Endothelial cell of umbilical vein (primary cell): ENCODE measurements at regions not wholly inside any gene's neighbourhood (a gene's known extent, or its start where the extent isn't known, plus 50 kb on each side); places are given as distances from the start of the nearest gene placed in this dataset.

Experiments
- BruUV-seq: library from RNA; stranded (reverse); fragments of 400-500 nt; replicated peaks from 2 replicates; lab custom pipeline; 2021; lab: Mats Ljungman, UMichigan
- CTCF ChIA-PET: fragments of 300-600, 350-600 bp; sonication (Branson Sonifier 250); formaldehyde crosslinking; loops from one replicate; lab custom pipeline; 2021; ENCODE audit warnings: antibody characterized with exemption, inconsistent platforms; lab: Charles Lee
- POLR2A ChIA-PET: fragments of 300-600, 350-600 bp; sonication (Branson Sonifier 250); formaldehyde crosslinking; loops from one replicate; lab custom pipeline; 2021; ENCODE audit warnings: antibody characterized with exemption, inconsistent platforms; lab: Charles Lee
- DNase-seq: peaks from one replicate; pipeline ENCODE4 v3.0.0-alpha.2; 2011; ENCODE audit warnings: low read depth, low spot score
- FAIRE-seq: peaks from 2 replicates; lab custom pipeline; 2011; peaks lifted over from hg19 to GRCh38; lab: Jason Lieb, UNC
- H2AFZ ChIP-seq: 2 replicates; pipeline ENCODE4 v1.6.0; 2012; ENCODE audit warnings: low read depth, low read length, control low read depth, inconsistent platforms
- H3K27ac ChIP-seq: 2 replicates; pipeline ENCODE4 v1.5.1; 2011; ENCODE audit warnings: low read depth, mild to moderate bottlenecking, control low read depth, low read length, moderate library complexity; ENCODE audit not compliant: insufficient read depth
- H3K27me3 ChIP-seq, 2 experiments: 2 replicates each; pipeline versions ENCODE4 v1.6.0 to v1.6.1; 2011; ENCODE audit warnings: low read length in 2 of 2, mixed read lengths in 1 of 2; ENCODE audit not compliant: control insufficient read depth in 2 of 2, insufficient read depth in 2 of 2
- H3K36me3 ChIP-seq, 2 experiments: 2 replicates in 1 of 2; 3 replicates in 1 of 2; pipeline ENCODE4 v1.5.1; 2011; ENCODE audit warnings: low read length in 2 of 2, mild to moderate bottlenecking in 1 of 2, moderate library complexity in 1 of 2; ENCODE audit not compliant: control insufficient read depth in 2 of 2, insufficient read depth in 2 of 2; ENCODE audit errors: extremely low read depth in 1 of 2
- H3K4me1 ChIP-seq: 3 replicates; pipeline ENCODE4 v1.5.1; 2011; ENCODE audit warnings: mild to moderate bottlenecking, low read length; ENCODE audit not compliant: control insufficient read depth, insufficient read depth; ENCODE audit errors: extremely low read depth
- H3K4me2 ChIP-seq: 2 replicates; pipeline ENCODE4 v1.6.1; 2011; ENCODE audit warnings: low read length, control low read depth, mixed read lengths; ENCODE audit not compliant: insufficient read depth
- H3K4me3 ChIP-seq, 3 experiments: fragments of 200-600 bp in 1 of 3; sonication (generic), shearing (Covaris generic) in 1 of 3; replicated peaks in 1 of 3; 2 replicates each; pipeline ENCODE4 v1.5.1; 2011 to 2016; ENCODE audit warnings: control low read depth in 3 of 3, low read length in 3 of 3, mild to moderate bottlenecking in 2 of 3, inconsistent platforms in 1 of 3, low read depth in 1 of 3, moderate library complexity in 1 of 3; ENCODE audit not compliant: insufficient read depth in 1 of 3
- H3K79me2 ChIP-seq: 2 replicates; pipeline ENCODE4 v1.6.0; 2012; ENCODE audit warnings: low read length, inconsistent platforms; ENCODE audit not compliant: control insufficient read depth, insufficient read depth
- H3K9ac ChIP-seq: replicated peaks from 2 replicates; pipeline ENCODE3; 2011; ENCODE audit warnings: low read length, control low read depth; ENCODE audit not compliant: insufficient read depth; ENCODE audit errors: extremely low read depth
- H3K9me1 ChIP-seq: replicated peaks from 3 replicates; pipeline ENCODE4 v1.6.0; 2011; ENCODE audit warnings: mild to moderate bottlenecking, low read length; ENCODE audit not compliant: control insufficient read depth, insufficient read depth; ENCODE audit errors: extremely low read depth
- H3K9me3 ChIP-seq: replicated peaks from 2 replicates; pipeline ENCODE4 v1.5.1; 2012; ENCODE audit warnings: low read length, inconsistent platforms; ENCODE audit not compliant: control insufficient read depth, insufficient read depth
- H4K20me1 ChIP-seq: replicated peaks from 2 replicates; pipeline ENCODE3; 2011; ENCODE audit warnings: mild to moderate bottlenecking, low read length; ENCODE audit not compliant: control insufficient read depth, insufficient read depth; ENCODE audit errors: extremely low read depth
- EZH2 ChIP-seq: IDR thresholded peaks from 2 replicates; pipeline ENCODE4 v1.6.1; 2012; ENCODE audit warnings: borderline replicate concordance, low read depth, mild to moderate bottlenecking, moderate library complexity, low read length, inconsistent platforms; ENCODE audit not compliant: severe bottlenecking
- FOS ChIP-seq: IDR thresholded peaks from 2 replicates; pipeline ENCODE4 v1.6.1; 2011; ENCODE audit warnings: mild to moderate bottlenecking, low read length, moderate library complexity, borderline replicate concordance; ENCODE audit not compliant: insufficient read depth
- GATA2 ChIP-seq: IDR thresholded peaks from 2 replicates; pipeline ENCODE4 v1.7.0; 2011; ENCODE audit warnings: low read depth, mild to moderate bottlenecking, moderate library complexity, mixed read lengths, low read length; ENCODE audit not compliant: insufficient read length, insufficient read depth
- JUN ChIP-seq: IDR thresholded peaks from 2 replicates; pipeline ENCODE4 v1.6.1; 2011; ENCODE audit warnings: borderline replicate concordance, low read depth; ENCODE audit not compliant: insufficient read length, insufficient read depth
- MYC ChIP-seq: IDR thresholded peaks from one replicate; pipeline ENCODE4 v1.6.1; 2011; ENCODE audit warnings: mild to moderate bottlenecking, low read depth, low read length
- POLR2A ChIP-seq: IDR thresholded peaks from 2 replicates; pipeline ENCODE4 v1.6.1; 2012; ENCODE audit warnings: low read depth, mild to moderate bottlenecking, control low read depth, low read length
- POLR2AphosphoS5 ChIP-seq: IDR thresholded peaks from 2 replicates; pipeline ENCODE4 v1.6.1; 2012; ENCODE audit warnings: low read depth, mild to moderate bottlenecking, control low read depth, low read length, moderate library complexity; ENCODE audit not compliant: insufficient read depth
- dilution Hi-C: fragments of 300-500 bp; cut with MboI; formaldehyde crosslinking; loops from one replicate; pipeline ENCODE4 v1.15.0; 2019; ENCODE audit warnings: low sequenced_read_pairs; ENCODE audit not compliant: extremely low pct_ligation_motif_present
- intact Hi-C: fragments of 100-400 bp; cut with micrococcal nuclease; formaldehyde crosslinking; loops from one replicate; pipeline ENCODE4 v1.10.0; 2022
- TF ChIP-seq, protein P1 (sequence below), 2 donors: IDR thresholded peaks; 1 replicate in 1 of 2; 2 replicates in 1 of 2; pipeline ENCODE4 v1.5.1; 2011; ENCODE audit warnings: low read length in 2 of 2, mild to moderate bottlenecking in 2 of 2, moderate library complexity in 2 of 2, control low read depth in 1 of 2, inconsistent platforms in 1 of 2, low read depth in 1 of 2; ENCODE audit not compliant: insufficient read depth in 1 of 2; ENCODE audit errors: extremely low read depth in 1 of 2
- TF ChIP-seq, protein P2 (sequence below): IDR thresholded peaks from 2 replicates; pipeline ENCODE4 v1.6.1; 2011; ENCODE audit not compliant: insufficient read depth, insufficient read length

DNA sequence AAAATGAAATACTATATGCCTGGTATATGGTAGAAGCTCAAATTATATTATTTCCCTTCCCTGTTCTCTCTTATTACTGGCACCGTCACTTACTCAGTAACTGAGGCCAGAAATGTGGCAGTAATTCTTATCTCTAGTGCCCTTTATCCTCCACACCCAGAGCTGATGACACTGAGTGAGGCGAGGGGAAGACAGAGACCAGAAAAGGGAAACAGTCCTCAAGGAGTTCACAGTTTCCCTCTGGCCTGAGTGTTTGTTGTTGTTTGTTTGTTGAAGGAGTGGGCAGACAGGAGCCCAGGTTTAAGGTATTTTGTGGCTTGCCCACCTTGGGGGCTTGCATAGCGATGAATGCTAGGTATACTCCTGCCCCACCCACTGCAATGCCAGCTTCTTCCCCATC, 101.5 kb upstream of the FNDC3A start:
- Histone ChIP-seq H3K4me1 (peaks cover 3% of the 10 kb centered on the region), H3K27ac (no peak overlapping the region), H3K27me3 (peaks cover 13 to 22% of the 10 kb centered on the region in 2 experiments), H3K4me2 (no peak overlapping the region), H3K79me2 (no peaks in the 10 kb centered on the region), H2AFZ (no peak overlapping the region), H3K9me3 (no peaks in the 10 kb centered on the region), H3K4me3 (no peak overlapping the region), H3K36me3 (no peaks in the 10 kb centered on the region), H4K20me1 (no peaks in the 10 kb centered on the region), H3K9me1 (no peaks in the 10 kb centered on the region), H3K9ac (no peak overlapping the region)
- dilution Hi-C loops (no loop called here), intact Hi-C loops (no loop called here)
- DNase-seq (no peak), FAIRE-seq (no peak)
- ChIA-PET POLR2A (no interaction called here), CTCF (interaction anchor here (1.0 to 1.6 kb wide), 2 partner anchors 13 to 20 kb away, joined by 3 to 4 read pairs; no protein-coding TSS in a partner anchor)
- BruUV-seq = no TSS peak
- TF ChIP-seq, protein P1, sequence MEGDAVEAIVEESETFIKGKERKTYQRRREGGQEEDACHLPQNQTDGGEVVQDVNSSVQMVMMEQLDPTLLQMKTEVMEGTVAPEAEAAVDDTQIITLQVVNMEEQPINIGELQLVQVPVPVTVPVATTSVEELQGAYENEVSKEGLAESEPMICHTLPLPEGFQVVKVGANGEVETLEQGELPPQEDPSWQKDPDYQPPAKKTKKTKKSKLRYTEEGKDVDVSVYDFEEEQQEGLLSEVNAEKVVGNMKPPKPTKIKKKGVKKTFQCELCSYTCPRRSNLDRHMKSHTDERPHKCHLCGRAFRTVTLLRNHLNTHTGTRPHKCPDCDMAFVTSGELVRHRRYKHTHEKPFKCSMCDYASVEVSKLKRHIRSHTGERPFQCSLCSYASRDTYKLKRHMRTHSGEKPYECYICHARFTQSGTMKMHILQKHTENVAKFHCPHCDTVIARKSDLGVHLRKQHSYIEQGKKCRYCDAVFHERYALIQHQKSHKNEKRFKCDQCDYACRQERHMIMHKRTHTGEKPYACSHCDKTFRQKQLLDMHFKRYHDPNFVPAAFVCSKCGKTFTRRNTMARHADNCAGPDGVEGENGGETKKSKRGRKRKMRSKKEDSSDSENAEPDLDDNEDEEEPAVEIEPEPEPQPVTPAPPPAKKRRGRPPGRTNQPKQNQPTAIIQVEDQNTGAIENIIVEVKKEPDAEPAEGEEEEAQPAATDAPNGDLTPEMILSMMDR (IDR thresholded peaks at IDR 0.05; ENCODE audit: extremely low read depth in 1 of 2, insufficient read depth in 1 of 2, low read depth in 1 of 2, low read length in 2 of 2) = no peak
- TF ChIP-seq, protein P2, sequence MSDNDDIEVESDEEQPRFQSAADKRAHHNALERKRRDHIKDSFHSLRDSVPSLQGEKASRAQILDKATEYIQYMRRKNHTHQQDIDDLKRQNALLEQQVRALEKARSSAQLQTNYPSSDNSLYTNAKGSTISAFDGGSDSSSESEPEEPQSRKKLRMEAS = no peak
- no peak for TF ChIP-seq POLR2AphosphoS5
- no peak for TF ChIP-seq JUN
- TF ChIP-seq FOS = no peak
- no peak for TF ChIP-seq POLR2A
- no peak for TF ChIP-seq MYC
- no peak for TF ChIP-seq GATA2
- TF ChIP-seq EZH2 = no peak
